Fibroblast of skin of abdomen (primary cell): ENCODE measurements at regions not wholly inside any gene's neighbourhood (a gene's known extent, or its start where the extent isn't known, plus 50 kb on each side); places are given as distances from the start of the nearest gene placed in this dataset.
"Not testable (repeated sequence)": the region's sequence is repeated elsewhere in the genome, so short reads cannot be mapped to it uniquely, and the experiment has no call there.

Experiments used
- DNase-seq: peaks from one replicate; pipeline ENCODE4 v3.0.0-alpha.2; 2013

DNA sequence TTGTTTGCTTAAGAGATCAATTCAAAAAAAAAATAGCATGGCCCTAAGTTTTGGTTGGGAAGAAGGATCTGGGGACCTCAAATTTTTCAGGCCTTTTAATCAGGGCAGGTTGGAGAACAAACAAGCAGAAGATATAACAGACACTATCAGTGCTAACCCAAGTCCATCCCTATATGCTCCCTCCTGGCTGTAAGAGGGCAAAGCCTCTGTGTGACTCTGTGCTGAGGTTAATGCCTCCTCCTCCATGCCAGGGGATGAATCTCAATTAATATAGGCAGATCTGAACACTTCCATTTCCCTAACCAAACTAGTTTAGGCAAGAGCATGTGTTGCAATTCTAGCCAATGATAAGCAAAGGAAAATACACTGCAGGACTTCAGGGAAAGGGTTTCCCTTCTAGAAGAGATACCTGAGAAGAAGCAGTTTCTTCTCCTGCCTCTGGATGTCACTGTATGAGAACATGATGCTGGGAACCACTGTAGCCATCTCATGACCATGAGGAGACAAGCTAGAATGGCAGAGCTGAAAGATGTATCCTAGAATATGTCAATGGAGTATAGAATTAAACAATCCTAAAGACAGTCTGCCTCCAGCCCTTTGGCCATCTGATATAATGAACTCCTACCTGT is 76.0 kb downstream of the CHD9NB start:
- peak; percentile 7 for DNase-seq

DNA sequence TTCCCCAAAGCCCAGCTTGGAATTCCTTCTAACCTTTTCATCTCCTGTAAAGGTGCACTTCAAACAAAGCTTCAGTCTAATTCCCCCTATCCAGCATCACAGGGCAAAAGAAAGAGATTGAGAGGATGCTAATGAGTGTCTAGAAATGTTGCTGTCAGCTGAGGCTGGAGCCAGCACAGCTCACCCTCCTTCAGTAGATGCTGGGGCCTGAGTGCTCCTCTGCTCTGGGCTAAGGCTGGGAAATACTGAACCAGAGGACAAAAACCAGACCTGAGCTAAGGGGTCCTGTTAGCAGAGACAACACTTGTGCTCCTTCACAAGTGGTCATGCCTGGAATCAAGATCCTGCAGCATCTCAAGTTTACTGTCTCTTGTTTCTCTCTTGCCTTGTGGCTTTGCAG is 85.0 kb downstream of the CHD9NB start:
- DNase-seq = no peak

DNA sequence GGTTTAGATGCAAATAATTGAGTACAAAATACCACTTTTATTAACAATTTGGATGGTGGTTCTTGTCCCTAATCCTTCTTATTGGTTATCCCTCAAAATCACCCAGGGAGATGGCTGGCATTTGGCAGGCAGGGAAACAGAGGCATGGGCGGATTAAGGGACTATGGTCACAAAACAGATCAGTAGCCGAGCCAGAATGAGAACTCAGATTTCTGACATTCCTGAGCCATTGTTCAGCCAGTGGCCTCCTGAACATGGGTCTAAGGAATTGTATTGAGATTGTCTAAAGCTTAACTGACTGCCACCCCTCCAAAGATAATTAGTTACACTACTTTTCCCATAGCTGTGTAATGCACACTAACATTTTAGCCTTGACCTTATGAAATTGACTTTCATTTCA is 88.4 kb downstream of the CHD9NB start:
- DNase-seq = no peak

DNA sequence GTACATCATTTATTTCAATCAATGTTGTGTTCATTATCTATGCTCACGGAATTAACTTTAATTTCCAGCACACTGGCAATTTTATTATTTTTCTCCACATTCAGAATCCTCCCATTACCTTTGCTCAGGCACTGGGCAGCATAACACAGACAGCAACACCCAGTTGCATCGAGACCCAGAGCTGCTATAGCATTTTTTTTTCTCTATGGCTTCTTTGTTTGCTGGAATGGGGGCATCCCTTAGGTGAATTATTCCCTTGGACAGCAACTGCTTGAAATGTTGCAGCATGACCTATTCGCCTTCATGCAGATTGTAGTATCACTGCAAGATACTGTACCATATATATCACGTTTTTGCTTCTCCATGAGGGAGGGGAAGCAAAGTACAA is 88.8 kb downstream of the CHD9NB start:
- no peak for DNase-seq

DNA sequence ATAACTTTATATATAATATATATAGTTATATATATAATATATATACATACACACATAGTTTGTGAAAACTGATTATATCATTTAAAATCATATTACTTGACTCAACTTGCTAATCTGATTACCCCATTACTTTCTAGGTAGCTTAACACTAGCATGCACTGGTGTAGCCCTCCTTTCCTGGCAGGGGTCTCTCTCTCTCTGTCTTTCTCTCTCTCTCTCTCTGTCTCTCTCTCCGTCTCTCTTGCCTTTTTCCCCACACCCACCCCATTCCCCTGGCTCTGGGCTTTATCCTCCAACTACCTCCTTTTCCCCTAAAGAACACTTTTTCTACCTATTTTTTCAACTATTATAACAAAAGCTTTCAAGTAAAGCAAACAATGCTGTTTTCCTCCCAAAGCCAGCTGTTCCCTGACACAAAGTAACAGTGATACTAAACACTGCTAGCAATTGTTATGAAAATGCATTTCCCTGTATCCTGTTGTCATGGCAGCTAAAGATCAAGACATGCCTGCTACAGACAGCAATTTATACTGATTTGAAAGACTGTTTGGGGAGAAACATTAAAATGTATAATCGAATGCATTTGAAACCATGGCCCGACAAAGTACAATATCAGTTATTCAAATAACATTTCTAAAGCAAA is 89.4 kb downstream of the CHD9NB start:
- no peak for DNase-seq

DNA sequence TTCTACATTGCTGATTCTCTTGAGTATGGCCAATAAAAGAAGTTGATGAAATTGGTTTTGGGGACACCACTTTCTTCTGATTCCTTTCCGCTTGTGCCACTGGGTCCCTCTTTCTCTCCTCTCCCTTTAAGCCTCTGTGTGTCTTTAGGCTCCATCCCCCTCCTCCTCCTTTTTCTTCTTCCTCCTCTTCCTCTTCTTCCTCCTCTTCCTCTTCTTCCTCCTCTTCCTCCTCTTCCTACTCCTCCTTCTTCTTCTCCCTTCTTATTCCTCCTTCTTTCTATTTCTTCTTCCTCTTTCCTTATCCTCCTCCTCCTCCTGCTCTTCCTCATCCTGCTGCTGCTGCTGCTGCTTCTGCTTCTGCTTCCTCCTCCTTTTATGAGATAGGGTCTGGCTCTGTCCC is 93.7 kb downstream of the CHD9NB start:
- no peak for DNase-seq

DNA sequence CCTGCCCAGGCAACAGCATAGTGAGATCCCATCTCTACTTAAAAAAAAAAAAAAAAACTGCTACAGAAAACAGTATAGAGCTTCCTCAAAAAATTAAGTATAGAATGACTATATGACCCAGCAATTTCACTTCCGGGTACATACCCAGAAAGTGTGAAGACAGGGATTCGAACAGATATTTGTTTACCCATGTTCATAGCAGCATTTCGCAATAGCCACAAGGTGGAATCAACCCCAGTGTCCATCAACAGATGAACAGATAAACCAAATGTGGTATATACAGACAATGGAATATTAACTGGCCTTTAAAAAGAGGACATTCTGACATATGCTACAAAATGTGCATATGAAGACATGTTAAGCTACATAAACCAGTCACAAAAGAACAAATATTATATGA is 95.5 kb downstream of the CHD9NB start:
- DNase-seq = no peak

DNA sequence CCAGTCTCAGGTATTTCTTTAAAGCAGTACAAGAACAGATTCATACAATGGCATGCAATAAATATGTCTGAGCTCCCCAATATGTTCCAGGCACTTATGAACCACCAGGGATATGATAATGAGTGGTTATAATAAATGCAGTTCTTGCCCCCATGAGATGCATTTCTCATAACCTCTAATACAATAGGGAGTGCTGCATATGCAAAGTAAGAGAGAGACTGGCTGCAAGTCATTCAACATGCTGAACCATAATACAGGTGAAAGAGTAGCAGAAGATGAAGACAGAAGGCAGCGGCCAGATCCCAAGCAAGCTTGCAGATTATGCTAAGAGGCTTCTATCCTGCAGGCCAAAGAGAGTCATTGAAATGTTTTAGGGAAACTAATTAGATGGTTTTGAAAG is 96.7 kb downstream of the CHD9NB start:
- DNase-seq = no peak

DNA sequence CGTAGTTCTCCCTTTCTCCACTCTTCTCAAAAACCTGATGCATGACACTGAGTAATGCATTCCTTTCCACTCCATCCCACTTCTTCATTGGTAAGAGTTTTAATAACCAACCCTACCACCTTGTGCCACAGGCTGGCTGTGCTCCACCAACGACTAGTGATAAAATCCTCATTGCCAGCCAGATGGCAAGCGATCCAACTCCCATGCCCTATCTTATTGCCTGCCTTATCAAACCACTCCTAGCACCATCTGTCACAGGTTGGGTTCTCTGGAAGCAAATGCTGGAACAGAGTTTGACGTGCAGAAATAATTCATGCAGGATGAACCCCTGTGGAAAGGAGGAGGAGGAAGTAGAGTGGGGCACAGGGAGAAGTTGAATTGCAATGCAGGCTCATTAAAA is 99.5 kb downstream of the CHD9NB start:
- no peak for DNase-seq

DNA sequence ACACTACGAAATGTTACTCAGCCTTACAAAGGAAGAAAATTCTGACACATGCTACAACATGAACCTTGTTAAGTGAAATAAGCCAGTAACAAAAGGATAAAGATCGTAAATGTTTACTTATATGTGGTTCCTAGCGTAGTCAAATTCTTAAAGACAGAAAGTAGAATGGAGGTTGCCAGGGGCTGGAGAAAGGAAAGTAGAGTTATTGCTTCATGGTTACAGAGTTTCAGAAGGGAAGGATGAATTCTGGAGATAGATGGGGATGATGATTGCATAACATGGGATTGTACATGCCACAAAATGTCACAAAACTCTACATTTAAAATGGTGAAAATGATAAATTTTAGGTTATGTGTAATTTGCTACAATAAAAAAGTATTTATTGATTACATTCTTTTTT is 103.8 kb downstream of the CHD9NB start:
- no peak for DNase-seq

DNA sequence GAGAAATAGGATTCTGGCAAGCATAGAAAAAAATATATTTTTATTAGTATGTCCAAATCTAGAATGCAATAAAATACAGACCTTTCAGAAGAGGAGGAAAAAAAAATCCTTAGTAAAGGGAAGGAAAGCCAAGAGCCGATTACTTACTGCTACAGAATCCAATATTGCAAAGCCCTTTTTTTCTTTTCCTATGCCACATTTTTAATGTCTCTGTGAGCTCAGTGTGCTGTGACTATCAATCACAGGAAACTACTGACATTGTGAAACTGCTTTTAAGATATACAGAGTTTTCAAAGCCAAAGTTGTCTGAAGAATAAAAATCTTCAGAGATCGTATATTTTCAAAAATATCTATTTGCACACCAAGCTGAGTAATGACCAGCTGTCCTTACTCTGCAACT is 120.4 kb downstream of the CHD9NB start:
- no peak for DNase-seq

DNA sequence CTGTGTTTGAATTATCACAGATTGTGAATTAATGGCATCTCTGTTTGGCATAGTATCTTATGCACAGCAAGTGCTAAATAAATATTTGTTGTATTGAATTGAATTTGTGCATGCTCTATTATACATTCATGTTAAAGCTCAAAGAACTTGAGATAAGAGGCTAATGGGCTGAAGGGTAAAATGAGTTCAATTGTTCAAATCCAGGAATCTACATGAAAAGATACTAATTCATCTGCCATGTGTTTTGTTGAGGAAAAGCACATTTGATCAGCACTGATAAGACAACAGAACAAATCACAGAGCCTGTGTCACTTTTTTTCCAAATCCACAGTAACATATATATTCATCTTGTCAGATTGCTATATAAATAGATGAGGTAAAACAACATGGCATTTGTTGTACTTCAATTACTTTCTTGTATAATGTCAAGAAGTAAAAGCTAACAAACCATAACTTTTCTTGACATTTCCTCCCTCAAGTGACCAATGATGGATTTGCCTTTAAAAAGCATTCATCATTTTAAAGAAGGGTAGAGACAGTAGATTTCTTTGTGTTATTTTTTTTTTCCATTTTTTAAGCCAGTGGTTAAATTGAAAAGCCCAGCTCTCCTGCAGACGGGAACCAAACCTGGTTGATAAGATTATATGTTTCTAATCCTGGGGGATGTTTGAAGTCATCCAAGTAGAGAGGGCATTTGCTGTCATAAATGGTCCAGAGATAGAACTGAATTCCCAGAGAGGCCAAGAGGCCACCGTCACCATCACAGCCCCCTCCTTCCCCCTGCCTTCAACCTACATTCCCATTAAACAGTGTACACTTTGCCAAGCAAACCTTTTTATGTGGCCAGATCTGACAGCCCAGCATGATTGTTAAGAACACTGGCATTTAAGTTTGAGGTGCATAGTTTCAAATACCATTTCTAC is 123.0 kb downstream of the CHD9NB start:
- no peak for DNase-seq

DNA sequence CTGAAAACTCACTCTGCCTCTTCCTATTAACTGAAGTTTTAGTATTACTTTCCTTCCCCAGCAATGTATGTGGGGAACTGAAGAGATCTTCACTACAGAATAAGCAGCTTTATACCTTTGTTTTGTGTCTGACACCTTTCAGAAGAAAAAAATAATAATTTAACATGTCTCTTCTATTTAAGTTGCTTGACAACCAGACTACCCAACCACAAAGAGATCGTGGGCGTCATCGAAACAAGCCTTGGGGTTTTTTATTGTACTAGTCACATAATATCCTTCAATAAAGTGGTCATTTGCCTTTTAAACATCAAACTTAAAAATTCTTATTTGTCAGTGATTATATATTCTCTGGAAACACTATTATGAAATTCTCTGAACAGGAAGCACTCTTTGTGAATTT is 123.7 kb downstream of the CHD9NB start:
- no peak for DNase-seq

DNA sequence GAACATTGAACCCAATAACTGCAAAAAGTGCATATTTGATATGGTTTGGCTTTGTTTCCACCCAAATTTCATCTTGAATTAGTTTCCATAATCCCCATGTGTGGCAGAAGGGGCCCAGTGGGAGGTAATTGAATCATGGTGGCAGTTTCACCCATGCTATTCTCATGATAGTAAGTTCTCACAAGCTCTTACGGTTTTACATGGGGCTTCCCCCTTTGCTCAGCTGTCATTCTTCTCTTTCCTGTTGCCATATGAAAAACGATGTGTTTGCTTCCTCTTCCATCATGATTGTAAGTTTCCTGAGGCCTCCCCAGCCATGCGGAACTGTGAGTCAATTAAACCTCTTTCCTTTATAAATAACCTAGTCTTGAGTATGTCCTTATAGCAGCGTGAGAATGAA is 127.6 kb downstream of the CHD9NB start:
- no peak for DNase-seq

DNA sequence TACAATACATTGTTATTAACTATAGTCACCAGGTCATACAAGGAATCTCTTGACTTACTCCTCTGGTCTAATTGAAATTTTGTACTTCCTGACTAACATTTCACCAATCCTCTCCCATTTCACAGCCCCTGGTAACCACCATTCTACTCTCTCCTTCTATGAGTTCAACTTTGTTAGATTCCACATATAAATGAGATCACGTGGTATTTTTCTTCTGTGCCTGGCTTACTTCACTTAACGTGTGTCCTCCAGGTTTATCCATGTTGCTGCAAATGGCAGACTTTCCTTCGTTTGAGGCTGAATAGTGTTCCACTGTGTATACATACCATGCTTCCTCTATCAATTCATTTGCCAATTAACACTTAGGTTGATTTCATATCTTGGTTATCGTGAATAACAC is 128.5 kb downstream of the CHD9NB start:
- DNase-seq = no peak

DNA sequence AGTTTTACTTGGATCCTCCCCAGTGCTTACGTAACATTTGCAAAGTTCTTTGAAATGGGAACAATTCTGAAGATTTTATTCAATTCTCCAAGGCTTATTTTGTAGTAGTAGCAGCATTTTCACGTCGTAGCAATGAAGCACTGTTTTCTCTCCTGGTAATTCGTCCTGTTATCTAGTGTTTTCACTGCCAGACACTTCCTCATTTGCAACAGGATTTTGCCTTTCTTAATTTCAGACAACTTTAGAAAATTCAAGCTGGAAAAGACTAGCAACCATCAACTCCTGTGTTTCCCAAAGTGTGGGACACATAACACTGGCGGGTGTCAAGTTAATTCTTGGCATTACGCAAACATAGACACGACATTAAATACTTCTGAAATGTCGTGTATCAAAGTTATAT is 131.6 kb downstream of the CHD9NB start:
- DNase-seq = no peak

DNA sequence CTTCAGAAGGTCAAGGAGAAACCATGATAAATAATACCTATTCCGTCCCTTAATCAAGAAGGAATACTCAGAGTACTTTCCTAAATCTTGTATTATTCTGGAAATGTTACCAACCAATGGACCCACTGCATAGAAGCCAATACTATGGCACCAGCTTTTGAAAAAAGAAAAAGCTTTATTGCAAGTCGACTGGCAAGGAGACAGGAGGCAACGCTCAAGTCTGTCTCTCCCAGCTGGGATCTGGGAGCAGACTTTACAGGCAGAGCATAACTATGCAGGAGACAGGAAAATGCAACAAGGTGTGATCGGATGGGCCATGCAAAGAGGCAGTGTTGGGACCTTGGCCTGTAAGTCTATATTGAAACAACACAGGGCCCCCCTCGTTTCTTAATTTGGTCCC is 132.4 kb downstream of the CHD9NB start:
- DNase-seq = no peak

DNA sequence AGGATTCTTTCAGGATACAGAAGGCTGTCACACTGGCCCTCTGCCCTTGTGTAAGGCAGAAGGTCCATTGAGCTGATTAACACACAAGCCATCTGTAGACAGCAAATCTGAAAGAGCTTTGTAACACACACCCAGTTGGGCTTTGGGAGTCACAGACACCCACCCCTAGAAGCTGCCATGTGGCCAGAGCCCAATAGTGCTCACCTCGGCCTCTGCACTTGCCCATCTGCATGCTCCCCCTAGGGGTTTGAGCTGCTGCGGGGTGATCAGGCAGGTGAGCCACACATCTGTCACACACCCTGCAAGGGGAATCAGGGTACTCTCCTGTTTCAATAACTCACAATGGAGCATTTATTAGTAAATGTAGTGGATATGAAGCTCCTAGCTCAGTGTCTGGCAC is 138.3 kb downstream of the CHD9NB start:
- DNase-seq = no peak

DNA sequence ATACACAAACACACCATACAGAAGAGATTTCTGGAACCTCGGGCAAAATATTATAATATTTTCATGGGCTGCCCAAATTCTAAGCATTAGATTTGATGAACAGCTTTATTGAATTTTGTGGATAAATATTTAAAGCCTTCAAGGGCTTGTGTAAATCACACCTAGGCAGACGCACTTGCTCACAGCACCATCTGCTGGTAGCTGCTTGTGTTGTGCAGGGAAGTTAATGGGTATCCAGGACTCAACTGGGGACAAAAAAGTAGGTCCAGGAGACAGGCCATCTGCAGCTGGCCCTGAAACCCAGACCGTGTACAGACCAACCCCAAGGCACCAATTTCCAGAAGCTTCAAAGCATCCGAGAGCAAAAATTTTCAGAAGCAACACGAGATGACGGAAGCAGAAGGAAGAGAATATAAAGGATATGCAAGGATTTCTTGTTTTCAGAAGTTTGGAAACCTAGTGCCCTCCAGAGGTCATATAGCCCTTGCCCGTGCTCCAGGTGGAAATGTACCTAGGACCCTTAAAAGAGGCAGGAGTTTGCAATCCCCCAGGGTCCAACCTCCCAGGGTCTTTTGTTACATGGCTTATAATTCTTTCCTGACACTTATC is 140.0 kb downstream of the CHD9NB start:
- DNase-seq = peak; percentile 20

DNA sequence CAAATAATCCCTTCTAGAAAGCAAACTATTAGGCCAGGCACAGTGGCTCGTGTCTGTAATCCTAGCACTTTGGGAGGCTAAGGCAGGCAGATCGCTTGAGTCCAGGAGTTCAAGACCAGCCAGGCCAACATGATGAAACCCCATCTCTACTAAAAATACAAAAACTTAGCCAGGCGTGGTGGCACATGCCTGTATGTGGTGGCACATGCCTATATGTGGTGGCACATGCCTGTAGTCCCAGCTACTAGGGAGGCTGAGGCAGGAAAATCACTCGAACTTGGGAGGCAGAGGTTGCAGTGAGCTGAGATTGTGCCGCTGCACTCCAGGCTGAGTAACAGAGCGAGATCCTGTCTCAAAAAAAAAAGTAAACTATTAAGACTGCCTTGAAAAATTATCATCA is 144.6 kb downstream of the CHD9NB start:
- DNase-seq = not testable (repeated sequence)

DNA sequence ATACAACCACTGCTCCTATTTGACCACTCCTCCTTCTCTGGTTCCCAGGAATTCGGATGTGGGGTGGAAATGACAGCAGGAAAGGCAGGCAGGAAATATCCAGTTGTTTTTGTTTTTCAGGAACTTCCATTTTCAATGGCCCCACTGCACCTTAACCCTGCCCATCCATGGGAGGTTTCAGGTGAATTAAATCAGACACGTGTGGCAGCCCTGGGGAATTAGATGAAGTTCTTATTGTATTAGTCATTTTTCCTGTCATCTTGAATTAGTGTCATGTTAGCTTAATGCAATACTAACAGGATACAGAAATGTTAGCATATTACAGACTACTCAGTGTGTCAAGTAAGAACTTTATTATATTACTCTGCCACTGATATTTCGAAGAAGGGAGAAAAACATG is 146.4 kb downstream of the CHD9NB start:
- DNase-seq = no peak

DNA sequence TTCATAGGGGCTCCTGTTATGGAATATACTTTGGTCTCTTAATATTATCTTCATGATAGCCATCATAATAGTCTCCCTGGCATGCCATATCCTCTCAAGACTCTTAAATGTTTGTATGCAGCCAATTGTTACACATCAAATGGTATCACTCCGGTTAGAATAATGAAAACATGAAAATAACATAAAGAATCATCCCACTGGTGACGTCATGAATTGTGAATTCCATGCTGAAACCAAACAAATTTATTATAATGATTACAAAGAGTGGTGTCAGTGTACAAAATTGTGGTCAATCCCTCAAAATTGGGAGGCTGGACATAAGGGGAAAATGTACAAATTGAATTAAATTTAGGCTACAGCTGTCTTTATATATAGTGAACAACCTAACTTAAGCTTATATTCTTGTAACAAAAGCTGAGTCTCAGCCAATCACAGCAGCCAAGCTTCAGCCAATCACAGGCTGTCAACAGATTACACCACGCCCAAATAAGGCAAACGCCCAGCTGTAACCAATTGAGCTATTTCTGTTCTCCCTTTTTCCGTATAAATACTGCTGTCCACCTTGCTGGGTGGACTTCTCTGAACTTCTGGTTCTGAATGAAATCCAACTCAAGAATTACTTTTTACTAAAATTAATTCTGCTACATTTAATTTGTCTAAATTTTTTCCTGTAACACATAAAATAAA is 156.1 kb downstream of the CHD9NB start:
- DNase-seq = no peak

DNA sequence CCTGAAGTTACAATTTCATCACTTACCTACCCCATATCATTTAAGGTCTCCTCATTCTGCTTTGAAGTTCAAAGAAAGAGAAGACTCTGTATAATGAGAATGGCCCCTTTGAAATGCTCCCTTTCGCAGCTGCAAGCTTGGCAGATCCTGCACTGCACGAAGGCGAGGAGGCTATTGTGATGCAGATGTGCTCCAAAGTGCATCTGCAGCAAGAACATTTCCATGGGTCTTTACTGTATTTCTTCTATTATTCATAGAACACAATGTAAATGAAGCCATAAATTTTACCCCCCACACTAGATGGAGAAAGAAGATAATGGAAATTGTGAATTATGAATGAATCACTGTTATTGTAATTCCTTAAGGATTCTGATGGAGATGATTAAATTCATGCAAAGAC is 178.7 kb downstream of the CHD9NB start:
- no peak for DNase-seq
